WI38 (cell line): ENCODE measurements at regions not wholly inside any gene's neighbourhood (a gene's known extent, or its start where the extent isn't known, plus 50 kb on each side); places are given as distances from the start of the nearest gene placed in this dataset.

Experiments
- H3K4me3 ChIP-seq: 2 replicates; pipeline ENCODE4 v1.5.1; 2011; ENCODE audit warnings: low read depth, mild to moderate bottlenecking, control low read depth, low read length
- TF ChIP-seq, protein P1 (sequence below): IDR thresholded peaks from 2 replicates; pipeline ENCODE4 v1.5.1; 2012; ENCODE audit warnings: low read depth, mild to moderate bottlenecking, control low read depth, low read length

DNA sequence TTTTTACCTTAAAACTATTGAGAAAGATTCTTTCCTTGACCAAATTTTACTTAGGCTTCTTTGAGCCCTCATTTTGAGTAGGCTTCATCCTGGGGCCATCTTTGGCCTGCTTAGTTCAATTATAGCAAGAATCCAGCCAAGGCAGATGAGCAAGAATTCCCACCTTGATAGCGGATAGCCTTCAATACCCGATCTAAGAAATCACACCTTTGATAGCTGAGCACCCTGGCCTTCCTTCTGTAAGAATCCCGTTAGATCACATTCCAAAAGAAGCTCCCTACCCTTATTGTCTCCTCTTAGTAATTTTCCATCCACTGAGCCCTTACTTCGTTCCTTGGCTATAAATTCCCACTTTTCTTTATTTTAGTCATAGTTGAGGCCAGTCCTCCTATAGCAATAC is 275.4 kb upstream of the ROBO1 start:
- TF ChIP-seq, protein P1, sequence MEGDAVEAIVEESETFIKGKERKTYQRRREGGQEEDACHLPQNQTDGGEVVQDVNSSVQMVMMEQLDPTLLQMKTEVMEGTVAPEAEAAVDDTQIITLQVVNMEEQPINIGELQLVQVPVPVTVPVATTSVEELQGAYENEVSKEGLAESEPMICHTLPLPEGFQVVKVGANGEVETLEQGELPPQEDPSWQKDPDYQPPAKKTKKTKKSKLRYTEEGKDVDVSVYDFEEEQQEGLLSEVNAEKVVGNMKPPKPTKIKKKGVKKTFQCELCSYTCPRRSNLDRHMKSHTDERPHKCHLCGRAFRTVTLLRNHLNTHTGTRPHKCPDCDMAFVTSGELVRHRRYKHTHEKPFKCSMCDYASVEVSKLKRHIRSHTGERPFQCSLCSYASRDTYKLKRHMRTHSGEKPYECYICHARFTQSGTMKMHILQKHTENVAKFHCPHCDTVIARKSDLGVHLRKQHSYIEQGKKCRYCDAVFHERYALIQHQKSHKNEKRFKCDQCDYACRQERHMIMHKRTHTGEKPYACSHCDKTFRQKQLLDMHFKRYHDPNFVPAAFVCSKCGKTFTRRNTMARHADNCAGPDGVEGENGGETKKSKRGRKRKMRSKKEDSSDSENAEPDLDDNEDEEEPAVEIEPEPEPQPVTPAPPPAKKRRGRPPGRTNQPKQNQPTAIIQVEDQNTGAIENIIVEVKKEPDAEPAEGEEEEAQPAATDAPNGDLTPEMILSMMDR: no peak
- H3K4me3 ChIP-seq: no peak overlapping the region

DNA sequence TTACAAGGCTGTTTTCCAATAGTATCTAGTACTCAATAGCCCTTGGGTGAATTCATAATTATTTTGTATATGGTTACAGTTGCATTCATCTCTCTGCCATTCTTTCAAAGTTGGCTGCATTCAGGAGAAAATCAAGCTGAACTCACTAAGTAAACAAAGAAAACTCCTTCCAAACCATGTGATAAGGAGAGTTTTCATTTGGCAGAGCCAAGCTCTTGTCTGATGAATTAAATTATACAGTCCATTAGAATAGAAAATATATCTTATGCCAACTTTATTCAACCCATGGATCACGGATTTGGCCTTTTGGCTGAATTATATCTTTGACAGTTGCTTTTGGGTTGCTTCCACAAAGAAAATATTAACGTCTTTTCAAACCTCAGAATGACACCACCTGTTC is 272.3 kb upstream of the ROBO1 start:
- TF ChIP-seq, protein P1: no peak

DNA sequence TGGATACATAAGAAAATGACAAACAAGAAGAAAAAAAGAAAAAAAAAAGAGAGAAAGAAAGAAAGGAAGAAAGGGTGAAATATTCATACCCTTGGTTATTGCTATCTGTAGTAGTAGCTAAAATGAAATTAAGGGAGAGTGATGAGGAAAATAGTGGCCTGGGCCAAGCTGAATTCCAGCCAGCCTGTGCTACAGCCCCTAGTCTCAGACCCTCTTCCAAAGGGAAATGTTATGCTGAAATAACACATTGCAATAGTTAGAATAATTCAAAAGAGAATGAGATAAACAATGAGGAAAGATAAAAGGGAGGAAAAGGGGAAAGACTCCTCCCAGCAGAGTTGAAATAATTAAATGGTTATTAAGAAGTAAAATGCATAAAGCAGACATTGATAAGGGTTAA is 268.4 kb upstream of the ROBO1 start:
- TF ChIP-seq, protein P1: no peak
- no peak overlapping the region for H3K4me3 ChIP-seq

More for the DNA sequence above, 272.3 kb upstream of the ROBO1 start:
- no peak overlapping the region for H3K4me3 ChIP-seq

DNA sequence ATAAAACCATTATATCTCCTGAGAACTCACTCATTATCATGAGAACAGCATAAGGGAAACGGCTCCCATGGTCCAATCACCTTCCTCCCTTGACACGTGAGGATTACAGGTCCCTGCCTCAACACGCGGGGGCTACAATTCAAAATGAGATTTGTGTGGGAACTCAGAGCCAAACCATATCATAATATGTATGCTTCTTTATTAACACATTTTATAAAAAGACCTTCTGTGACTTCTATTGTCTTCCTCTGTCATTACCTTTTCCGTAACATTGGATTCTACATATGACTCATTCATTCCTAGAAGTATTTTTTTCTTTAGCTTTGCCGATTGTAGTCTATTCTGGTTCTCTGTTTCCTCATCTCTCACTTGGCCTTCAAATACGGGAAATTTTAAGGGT is 267.2 kb upstream of the ROBO1 start:
- TF ChIP-seq, protein P1: no peak

DNA sequence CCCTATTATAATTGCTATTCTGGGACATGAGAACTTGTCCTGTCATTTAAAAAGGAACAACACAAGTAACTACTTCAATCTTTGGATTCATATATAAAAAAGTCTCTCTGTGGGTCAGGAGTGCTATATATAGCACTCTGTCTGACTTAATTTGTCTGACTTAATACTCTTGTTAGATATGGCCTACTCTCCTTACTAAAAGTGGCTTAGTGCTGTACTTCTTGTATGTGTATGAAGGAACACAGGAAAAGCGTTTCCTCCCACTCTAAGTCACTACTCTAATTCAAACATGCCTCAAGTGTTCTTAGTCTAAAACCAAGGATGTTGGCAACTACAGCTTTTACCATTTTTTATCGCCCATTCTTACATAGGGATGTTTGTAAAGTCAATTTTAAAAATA is 255.2 kb upstream of the ROBO1 start:
- TF ChIP-seq, protein P1: no peak
- H3K4me3 ChIP-seq: no peak overlapping the region

More for the DNA sequence above, 267.2 kb upstream of the ROBO1 start:
- H3K4me3 ChIP-seq: no peak overlapping the region

DNA sequence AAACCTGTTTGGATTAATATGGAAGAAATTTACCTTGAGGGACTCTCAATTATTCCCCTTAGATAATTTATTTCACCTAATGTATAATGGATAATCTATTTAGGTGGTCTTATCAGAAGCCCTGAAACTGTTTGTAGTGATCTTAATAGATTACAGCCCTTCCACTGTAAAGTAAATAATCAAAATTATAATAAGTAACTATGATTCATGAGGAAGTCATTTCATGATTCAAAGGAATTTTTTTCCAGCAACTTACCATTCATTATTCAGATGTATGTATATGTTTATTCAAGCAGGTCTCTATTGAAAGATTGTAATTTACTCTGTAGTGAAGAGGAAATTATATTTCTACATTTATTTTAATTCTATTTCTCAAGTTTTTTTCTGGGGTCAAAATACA is 250.6 kb upstream of the ROBO1 start:
- TF ChIP-seq, protein P1: no peak
- H3K4me3 ChIP-seq: no peak overlapping the region

DNA sequence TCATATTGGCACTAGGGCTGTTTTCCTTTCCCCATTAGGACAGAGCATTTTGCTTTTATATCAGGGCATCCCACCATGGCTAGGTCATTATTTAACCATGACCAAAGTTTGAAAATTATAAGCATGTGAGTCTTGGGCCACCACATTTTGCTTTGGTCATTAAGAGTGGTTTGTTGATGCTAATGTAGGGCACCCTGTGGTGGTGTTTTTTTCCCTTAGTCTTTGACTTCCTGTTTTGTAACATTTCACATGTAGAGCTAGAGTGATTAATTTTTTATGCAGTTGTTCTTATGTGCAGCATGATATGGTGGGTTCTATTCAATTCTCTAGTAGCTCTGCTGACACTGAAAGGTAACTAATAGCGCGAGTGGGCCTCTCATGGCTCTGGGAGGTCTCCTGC is 249.6 kb upstream of the ROBO1 start:
- no peak overlapping the region for H3K4me3 ChIP-seq
- TF ChIP-seq, protein P1: no peak
